GM12878 (cell line): ENCODE measurements at regions not wholly inside any gene's neighbourhood (a gene's known extent, or its start where the extent isn't known, plus 50 kb on each side); places are given as distances from the start of the nearest gene placed in this dataset.

ENCODE experiments used
- ATAC-seq: fragments of 200-7000 bp; cut with Tn5 transposase; 3 replicates; pipeline ENCODE4 v1.9.1; 2020; ENCODE audit warnings: mild to moderate bottlenecking, moderate library complexity
- BruUV-seq: library from RNA; stranded (reverse); fragments of 400-500 nt; replicated peaks from 2 replicates; lab custom pipeline; 2021; lab: Mats Ljungman, UMichigan
- CTCF ChIA-PET: fragments of 300-600 bp; sonication (Branson Sonifier 250); formaldehyde crosslinking; extraction: SDS; loops from one replicate; lab custom pipeline; 2021; ENCODE audit warnings: inconsistent platforms; lab: Yijun Ruan, JAX
- POLR2A ChIA-PET: fragments of 350-600 bp; formaldehyde crosslinking; extraction: SDS; loops from one replicate; lab custom pipeline; 2021; ENCODE audit warnings: inconsistent platforms; lab: Charles Lee
- RAD21 ChIA-PET: fragments of 300-600 bp; sonication (Branson Sonifier 250); formaldehyde crosslinking; loops from one replicate; lab custom pipeline; 2023; ENCODE audit warnings: antibody characterized with exemption; ENCODE audit not compliant: unreplicated experiment; lab: Charles Lee
- SMC1A ChIA-PET: fragments of 300-600 bp; sonication (Branson Sonifier 250); formaldehyde crosslinking; loops from one replicate; lab custom pipeline; 2023; ENCODE audit not compliant: unreplicated experiment, uncharacterized antibody; lab: Charles Lee
- DNase-seq: peaks from one replicate; pipeline ENCODE4 v3.0.0-alpha.2; 2011; ENCODE audit warnings: low read depth, low spot score
- FAIRE-seq: peaks from 3 replicates; lab custom pipeline; 2011; peaks lifted over from hg19 to GRCh38; lab: Jason Lieb, UNC
- H2AFZ ChIP-seq: 2 replicates; pipeline ENCODE4 v1.6.0; 2011; ENCODE audit warnings: low read depth, low read length, control low read depth; ENCODE audit not compliant: control insufficient read depth
- H3K27ac ChIP-seq: 2 replicates; pipeline ENCODE4 v1.5.1; 2011; ENCODE audit warnings: control low read depth; ENCODE audit not compliant: control insufficient read depth, insufficient read depth
- H3K27me3 ChIP-seq, 2 experiments: replicated peaks in 1 of 2; 2 replicates each; pipeline versions ENCODE4 v1.6.0 to v1.6.1; 2011; ENCODE audit warnings: low read length in 1 of 2; ENCODE audit not compliant: control insufficient read depth in 2 of 2, insufficient read depth in 2 of 2
- H3K36me3 ChIP-seq, 2 experiments: 2 replicates each; pipeline ENCODE4 v1.5.1; 2011; ENCODE audit warnings: low read length in 1 of 2; ENCODE audit not compliant: control insufficient read depth in 2 of 2, insufficient read depth in 2 of 2
- H3K4me1 ChIP-seq: 2 replicates; pipeline ENCODE4 v1.6.1; 2011; ENCODE audit warnings: mild to moderate bottlenecking, low read length, moderate library complexity, mixed read lengths; ENCODE audit not compliant: control insufficient read depth, insufficient read depth
- H3K4me2 ChIP-seq: 2 replicates; pipeline ENCODE4 v1.6.0; 2011; ENCODE audit warnings: control low read depth; ENCODE audit not compliant: control insufficient read depth, insufficient read depth
- H3K4me3 ChIP-seq: fragments of 200-600 bp; sonication (generic); 2 replicates; pipeline ENCODE4 v1.5.1; 2016
- H3K79me2 ChIP-seq: 2 replicates; pipeline ENCODE4 v1.6.0; 2011; ENCODE audit warnings: low read length; ENCODE audit not compliant: control insufficient read depth, insufficient read depth
- H3K9ac ChIP-seq: 2 replicates; pipeline ENCODE4 v1.8.0; 2011; ENCODE audit warnings: low read length, control low read depth, mixed read lengths; ENCODE audit not compliant: control insufficient read depth, insufficient read depth
- H3K9me3 ChIP-seq: replicated peaks from 3 replicates; pipeline ENCODE4 v1.5.1; 2011; ENCODE audit warnings: mild to moderate bottlenecking, low read length; ENCODE audit not compliant: control insufficient read depth, insufficient read depth
- H4K20me1 ChIP-seq: 2 replicates; pipeline ENCODE4 v1.6.0; 2011; ENCODE audit not compliant: control insufficient read depth, insufficient read depth
- CEBPB ChIP-seq, 2 experiments: fragments of 150-350 bp in 1 of 2; IDR thresholded peaks; 2 replicates each; pipeline ENCODE4 v1.6.1; 2012 to 2014; ENCODE audit warnings: low read depth in 2 of 2, low read length in 2 of 2, borderline replicate concordance in 1 of 2, inconsistent platforms in 1 of 2
- CREM ChIP-seq: IDR thresholded peaks from 2 replicates; pipeline ENCODE4 v1.6.1; 2014; ENCODE audit warnings: antibody characterized with exemption, low read depth
- EP300 ChIP-seq, 2 experiments: fragments of 150-350 bp in 1 of 2; IDR thresholded peaks; 2 replicates each; pipeline ENCODE4 v1.6.1; 2011 to 2012; ENCODE audit warnings: low read depth in 2 of 2, low read length in 2 of 2, borderline replicate concordance in 1 of 2, improper control_type of control experiment in 1 of 2, inconsistent platforms in 1 of 2; ENCODE audit not compliant: control insufficient read depth in 1 of 2
- FOXK2 ChIP-seq: fragments of 450-650 bp; IDR thresholded peaks from 2 replicates; pipeline ENCODE4 v1.6.1; 2017; ENCODE audit warnings: mild to moderate bottlenecking, moderate library complexity
- LARP7 ChIP-seq: fragments of 450-650 bp; IDR thresholded peaks from 2 replicates; pipeline ENCODE4 v1.6.1; 2017; ENCODE audit warnings: mild to moderate bottlenecking
- NBN ChIP-seq: fragments of 450-650 bp; IDR thresholded peaks from 2 replicates; pipeline ENCODE4 v1.6.1; 2016
- PAX5 ChIP-seq: IDR thresholded peaks from 2 replicates; pipeline ENCODE4 v1.6.1; 2011; ENCODE audit warnings: low read depth, low read length, borderline replicate concordance
- PML ChIP-seq: IDR thresholded peaks from 2 replicates; pipeline ENCODE4 v1.6.1; 2012; ENCODE audit warnings: low read length, inconsistent platforms
- POLR2AphosphoS5 ChIP-seq: IDR thresholded peaks from 2 replicates; pipeline ENCODE4 v1.6.1; 2011; ENCODE audit warnings: mild to moderate bottlenecking, low read length, inconsistent platforms
- RELA ChIP-seq: fragments of 450-650 bp; IDR thresholded peaks from 2 replicates; pipeline ENCODE4 v1.8.0; 2014; ENCODE audit warnings: borderline replicate concordance; ENCODE audit not compliant: partially characterized antibody
- SPI1 ChIP-seq: IDR thresholded peaks from 2 replicates; pipeline ENCODE4 v1.6.1; 2011; ENCODE audit warnings: low read depth, mild to moderate bottlenecking, low read length, moderate library complexity, borderline replicate concordance; ENCODE audit not compliant: insufficient read depth
- STAT3 ChIP-seq: IDR thresholded peaks from 2 replicates; pipeline ENCODE4 v1.6.1; 2011; ENCODE audit warnings: low read depth, low read length, improper control_type of control experiment
- SUZ12 ChIP-seq: fragments of 200-600 bp; sonication (generic); IDR thresholded peaks from one replicate; pipeline ENCODE4 v1.6.1; 2018; ENCODE audit warnings: antibody characterized with exemption, mild to moderate bottlenecking; ENCODE audit not compliant: unreplicated experiment
- TCF3 ChIP-seq: IDR thresholded peaks from 2 replicates; pipeline ENCODE4 v1.6.1; 2012; ENCODE audit warnings: low read depth, mild to moderate bottlenecking, low read length, borderline replicate concordance; ENCODE audit not compliant: insufficient read depth
- ZNF274 ChIP-seq: IDR thresholded peaks from one replicate; pipeline ENCODE4 v1.8.0; 2011; ENCODE audit not compliant: insufficient read length, insufficient read depth
- ZNF592 ChIP-seq: fragments of 450-650 bp; IDR thresholded peaks from 2 replicates; pipeline ENCODE4 v1.6.1; 2017; ENCODE audit warnings: mild to moderate bottlenecking, moderate library complexity
- WGBS: methylation state at CpG from one replicate; pipeline ENCODE4 v1.1.6; 2016; ENCODE audit warnings: low lambda C conversion rate; ENCODE audit not compliant: insufficient replicate concordance, insufficient coverage; ENCODE audit errors: missing lambda C conversion rate; 5-methylcytosine and 5-hydroxymethylcytosine counted together
- in situ Hi-C: fragments of 300-500 bp; cut with MboI; formaldehyde crosslinking; loops from 9 replicates; pipeline ENCODE4 v1.14.3; 2018; ENCODE audit warnings: mixed read lengths
- intact Hi-C: fragments of 100-400 bp; cut with micrococcal nuclease; formaldehyde crosslinking; loops from one replicate; pipeline ENCODE4 v1.14.2; 2022; ENCODE audit not compliant: unreplicated experiment
- TF ChIP-seq, protein P1 (sequence below): IDR thresholded peaks from 2 replicates; pipeline ENCODE4 v1.6.1; 2012; ENCODE audit warnings: improper control_type of control experiment, low read depth, low read length; ENCODE audit not compliant: insufficient replicate concordance

DNA sequence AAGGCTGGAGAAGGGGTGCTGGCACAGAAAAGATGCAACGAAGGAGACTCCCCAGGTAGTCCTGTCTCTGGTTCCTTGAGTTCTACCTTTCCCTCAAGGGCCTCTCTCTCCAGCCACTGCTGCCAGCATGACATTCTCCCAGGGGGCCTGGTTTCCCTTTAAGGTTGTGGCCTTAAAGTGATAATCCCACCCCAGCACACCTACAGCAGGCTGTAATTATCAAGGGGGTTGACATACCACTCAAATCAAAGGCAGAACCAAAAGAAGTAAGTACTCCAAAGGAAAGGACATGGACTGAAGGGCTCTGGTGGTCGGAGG lies 84.7 kb upstream of the KCNK12 start:
- H3K4me1 ChIP-seq = peaks cover 43% of the 10 kb centered on the region
- no TSS peak for BruUV-seq
- H3K27me3 ChIP-seq = no peaks in the 10 kb centered on the region; a peak in 1 of 4 replicates
- ATAC-seq (no peak; the same call in 2 of the 3 replicates), FAIRE-seq (no peak), DNase-seq (no peak)
- H4K20me1 ChIP-seq = no peaks in the 10 kb centered on the region
- WGBS = 0% methylated on average over 2 of the region's 2 CpGs
- H3K79me2 ChIP-seq = no peaks in the 10 kb centered on the region
- H3K4me2 ChIP-seq = peak overlapping the region; percentile 88
- ChIA-PET POLR2A (interaction anchor here (1.4 kb wide), 1 partner anchor 98 kb away, joined by 10 read pairs; no protein-coding TSS in a partner anchor), RAD21 (interaction anchor here (0.9 to 2.9 kb wide), 2 partner anchors 68 to 112 kb away, joined by 3 to 14 read pairs; no protein-coding TSS in a partner anchor), SMC1A (interaction anchor here (0.7 to 4.6 kb wide), 4 partner anchors 98 to 698 kb away, joined by 3 to 39 read pairs (median 4); no protein-coding TSS in a partner anchor), CTCF (interaction anchor here (0.5 to 1.3 kb wide), 5 partner anchors 18 to 244 kb away, joined by 3 read pairs; no protein-coding TSS in a partner anchor)
- no peak overlapping the region for H3K4me3 ChIP-seq
- H3K9ac ChIP-seq = peak overlapping the region; percentile 14; the same call in 1 of the 2 replicates
- H3K9me3 ChIP-seq = no peaks in the 10 kb centered on the region
- in situ Hi-C loops = no loop called here
- H3K27ac ChIP-seq = no peak overlapping the region
- H2AFZ ChIP-seq = peak overlapping the region; percentile 54
- intact Hi-C loops = loop anchor here (5.0 kb wide), 1 partner anchor 112 kb away; no protein-coding TSS in a partner anchor
- no peaks in the 10 kb centered on the region for H3K36me3 ChIP-seq
- TF ChIP-seq STAT3 = no peak
- TF ChIP-seq NBN = no peak
- no peak for TF ChIP-seq FOXK2
- TF ChIP-seq PML = no peak
- TF ChIP-seq CREM = no peak
- no peak for TF ChIP-seq EP300 (IDR thresholded peaks at IDR 0.05; ENCODE audit: borderline replicate concordance in 1 of 2, control insufficient read depth in 1 of 2, low read depth in 2 of 2, low read length in 2 of 2)
- TF ChIP-seq LARP7 = no peak
- no peak for TF ChIP-seq TCF3
- TF ChIP-seq SPI1 = no peak
- TF ChIP-seq ZNF592 = no peak
- TF ChIP-seq PAX5 = no peak
- TF ChIP-seq POLR2AphosphoS5 = no peak
- TF ChIP-seq RELA = no peak
- no peak for TF ChIP-seq SUZ12
- TF ChIP-seq CEBPB (IDR thresholded peaks at IDR 0.05; ENCODE audit: borderline replicate concordance in 1 of 2, low read depth in 2 of 2, low read length in 2 of 2) = no peak
- TF ChIP-seq, protein P1, sequence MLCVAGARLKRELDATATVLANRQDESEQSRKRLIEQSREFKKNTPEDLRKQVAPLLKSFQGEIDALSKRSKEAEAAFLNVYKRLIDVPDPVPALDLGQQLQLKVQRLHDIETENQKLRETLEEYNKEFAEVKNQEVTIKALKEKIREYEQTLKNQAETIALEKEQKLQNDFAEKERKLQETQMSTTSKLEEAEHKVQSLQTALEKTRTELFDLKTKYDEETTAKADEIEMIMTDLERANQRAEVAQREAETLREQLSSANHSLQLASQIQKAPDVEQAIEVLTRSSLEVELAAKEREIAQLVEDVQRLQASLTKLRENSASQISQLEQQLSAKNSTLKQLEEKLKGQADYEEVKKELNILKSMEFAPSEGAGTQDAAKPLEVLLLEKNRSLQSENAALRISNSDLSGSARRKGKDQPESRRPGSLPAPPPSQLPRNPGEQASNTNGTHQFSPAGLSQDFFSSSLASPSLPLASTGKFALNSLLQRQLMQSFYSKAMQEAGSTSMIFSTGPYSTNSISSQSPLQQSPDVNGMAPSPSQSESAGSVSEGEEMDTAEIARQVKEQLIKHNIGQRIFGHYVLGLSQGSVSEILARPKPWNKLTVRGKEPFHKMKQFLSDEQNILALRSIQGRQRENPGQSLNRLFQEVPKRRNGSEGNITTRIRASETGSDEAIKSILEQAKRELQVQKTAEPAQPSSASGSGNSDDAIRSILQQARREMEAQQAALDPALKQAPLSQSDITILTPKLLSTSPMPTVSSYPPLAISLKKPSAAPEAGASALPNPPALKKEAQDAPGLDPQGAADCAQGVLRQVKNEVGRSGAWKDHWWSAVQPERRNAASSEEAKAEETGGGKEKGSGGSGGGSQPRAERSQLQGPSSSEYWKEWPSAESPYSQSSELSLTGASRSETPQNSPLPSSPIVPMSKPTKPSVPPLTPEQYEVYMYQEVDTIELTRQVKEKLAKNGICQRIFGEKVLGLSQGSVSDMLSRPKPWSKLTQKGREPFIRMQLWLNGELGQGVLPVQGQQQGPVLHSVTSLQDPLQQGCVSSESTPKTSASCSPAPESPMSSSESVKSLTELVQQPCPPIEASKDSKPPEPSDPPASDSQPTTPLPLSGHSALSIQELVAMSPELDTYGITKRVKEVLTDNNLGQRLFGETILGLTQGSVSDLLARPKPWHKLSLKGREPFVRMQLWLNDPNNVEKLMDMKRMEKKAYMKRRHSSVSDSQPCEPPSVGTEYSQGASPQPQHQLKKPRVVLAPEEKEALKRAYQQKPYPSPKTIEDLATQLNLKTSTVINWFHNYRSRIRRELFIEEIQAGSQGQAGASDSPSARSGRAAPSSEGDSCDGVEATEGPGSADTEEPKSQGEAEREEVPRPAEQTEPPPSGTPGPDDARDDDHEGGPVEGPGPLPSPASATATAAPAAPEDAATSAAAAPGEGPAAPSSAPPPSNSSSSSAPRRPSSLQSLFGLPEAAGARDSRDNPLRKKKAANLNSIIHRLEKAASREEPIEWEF = no peak
- TF ChIP-seq ZNF274 = no peak
